Lung (tissue), 11 donors: ENCODE measurements at regions not wholly inside any gene's neighbourhood (a gene's known extent, or its start where the extent isn't known, plus 50 kb on each side); places are given as distances from the start of the nearest gene placed in this dataset.

Experiments
- ATAC-seq: fragments of 200-7000 bp; cut with Tn5 transposase; one replicate; pipeline ENCODE4 v1.9.1; 2020; ENCODE audit warnings: moderate number of reproducible peaks; ENCODE audit not compliant: insufficient read depth, low FRiP score
- DNase-seq, 3 donors: peaks; one replicate each; pipeline ENCODE4 v3.0.0-alpha.2; 2013 to 2017
- H3K27ac ChIP-seq, 2 donors: one replicate each; pipeline ENCODE4 v1.5.1; 2013; ENCODE audit warnings: mild to moderate bottlenecking in 2 of 2, moderate library complexity in 2 of 2, control low read depth in 1 of 2, inconsistent platforms in 1 of 2, low read depth in 1 of 2, low read length in 1 of 2
- H3K27me3 ChIP-seq, 3 donors: one replicate each; pipeline ENCODE4 v1.5.1; 2013; ENCODE audit warnings: low read length in 2 of 3; ENCODE audit not compliant: control insufficient read depth in 3 of 3, insufficient read depth in 3 of 3
- H3K36me3 ChIP-seq, 4 donors: one replicate each; pipeline ENCODE4 v1.5.1; 2013; ENCODE audit warnings: low read length in 4 of 4, mild to moderate bottlenecking in 1 of 4, moderate library complexity in 1 of 4; ENCODE audit not compliant: control insufficient read depth in 4 of 4, insufficient read depth in 4 of 4
- H3K4me1 ChIP-seq, 5 donors: one replicate each; pipeline ENCODE4 v1.5.1; 2013; ENCODE audit warnings: low read length in 5 of 5, mild to moderate bottlenecking in 2 of 5, moderate library complexity in 1 of 5; ENCODE audit not compliant: control insufficient read depth in 5 of 5, insufficient read depth in 5 of 5
- H3K4me3 ChIP-seq: one replicate; pipeline ENCODE4 v1.5.1; 2013; ENCODE audit warnings: mild to moderate bottlenecking, control low read depth, moderate library complexity
- H3K9ac ChIP-seq, 2 donors: one replicate each; pipeline ENCODE4 v1.5.1; 2013; ENCODE audit warnings: low read length in 2 of 2, control low read depth in 1 of 2; ENCODE audit not compliant: insufficient read depth in 1 of 2
- H3K9me3 ChIP-seq, 4 donors: one replicate each; pipeline ENCODE4 v1.5.1; 2013; ENCODE audit warnings: low read length in 3 of 4, mild to moderate bottlenecking in 1 of 4, moderate library complexity in 1 of 4; ENCODE audit not compliant: control insufficient read depth in 4 of 4, insufficient read depth in 3 of 4
- WGBS, 2 donors: extraction: QIAGEN DNeasy Blood & Tissue Kit; methylation state at CpG; one replicate each; pipeline ENCODE4 v1.1.7; 2013; 5-methylcytosine and 5-hydroxymethylcytosine counted together
- TF ChIP-seq, protein P1 (sequence below): IDR thresholded peaks from 2 replicates; pipeline ENCODE4 v1.5.1; 2012; ENCODE audit warnings: mild to moderate bottlenecking; ENCODE audit errors: control extremely low read depth, extremely low read depth
- donor health status: control.
- donor health status: control.
- donor health status: Bipolar disorder and iron deficiency.
- donor health status: healthy.
- donor health status: DM: yes; HTN: yes; CAD: no.

DNA sequence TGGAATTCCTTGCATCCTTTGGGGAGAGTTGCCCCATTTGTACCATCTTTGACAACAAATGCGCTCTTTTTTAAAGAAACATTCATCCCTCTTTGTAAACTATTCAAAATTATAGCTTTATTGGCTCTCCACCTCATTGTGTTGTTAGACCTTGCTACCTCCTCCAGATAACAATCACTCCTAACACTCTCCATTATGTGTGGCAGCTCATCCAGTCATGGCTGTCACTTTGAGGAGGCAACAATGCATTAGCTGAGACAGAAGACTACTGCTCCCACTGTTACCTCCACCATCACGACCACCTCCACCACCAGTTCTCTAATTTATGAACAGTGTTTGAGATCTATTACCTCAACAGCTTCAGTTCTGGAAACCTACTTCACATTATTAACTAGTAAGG is 339.1 kb downstream of the FRK start:
- WGBS, 2 donors = 72 to 83% methylated on average over 2 of the region's 2 CpGs
- H3K9ac ChIP-seq = no peak overlapping the region
- DNase-seq (no peak), ATAC-seq (no peak)
- no peaks in the 10 kb centered on the region for H3K27me3 ChIP-seq
- H3K4me1 ChIP-seq = no peaks in the 10 kb centered on the region
- no peaks in the 10 kb centered on the region for H3K9me3 ChIP-seq
- no peak overlapping the region for H3K4me3 ChIP-seq
- no peak overlapping the region for H3K27ac ChIP-seq
- TF ChIP-seq, protein P1, sequence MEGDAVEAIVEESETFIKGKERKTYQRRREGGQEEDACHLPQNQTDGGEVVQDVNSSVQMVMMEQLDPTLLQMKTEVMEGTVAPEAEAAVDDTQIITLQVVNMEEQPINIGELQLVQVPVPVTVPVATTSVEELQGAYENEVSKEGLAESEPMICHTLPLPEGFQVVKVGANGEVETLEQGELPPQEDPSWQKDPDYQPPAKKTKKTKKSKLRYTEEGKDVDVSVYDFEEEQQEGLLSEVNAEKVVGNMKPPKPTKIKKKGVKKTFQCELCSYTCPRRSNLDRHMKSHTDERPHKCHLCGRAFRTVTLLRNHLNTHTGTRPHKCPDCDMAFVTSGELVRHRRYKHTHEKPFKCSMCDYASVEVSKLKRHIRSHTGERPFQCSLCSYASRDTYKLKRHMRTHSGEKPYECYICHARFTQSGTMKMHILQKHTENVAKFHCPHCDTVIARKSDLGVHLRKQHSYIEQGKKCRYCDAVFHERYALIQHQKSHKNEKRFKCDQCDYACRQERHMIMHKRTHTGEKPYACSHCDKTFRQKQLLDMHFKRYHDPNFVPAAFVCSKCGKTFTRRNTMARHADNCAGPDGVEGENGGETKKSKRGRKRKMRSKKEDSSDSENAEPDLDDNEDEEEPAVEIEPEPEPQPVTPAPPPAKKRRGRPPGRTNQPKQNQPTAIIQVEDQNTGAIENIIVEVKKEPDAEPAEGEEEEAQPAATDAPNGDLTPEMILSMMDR = no peak
- no peaks in the 10 kb centered on the region for H3K36me3 ChIP-seq

GRCh38 chr6:115720900-115721299 is 339.8 kb downstream of the FRK start:
- no peaks in the 10 kb centered on the region for H3K9me3 ChIP-seq
- no peaks in the 10 kb centered on the region for H3K27me3 ChIP-seq
- no peak overlapping the region for H3K9ac ChIP-seq
- no peak overlapping the region for H3K27ac ChIP-seq
- no peaks in the 10 kb centered on the region for H3K36me3 ChIP-seq
- no peaks in the 10 kb centered on the region for H3K4me1 ChIP-seq
- TF ChIP-seq, protein P1 = no peak
- DNase-seq = no peak
- ATAC-seq = no peak
- 93 to 100% methylated on average over 1 of the region's 1 CpG for WGBS, 2 donors
- H3K4me3 ChIP-seq = no peak overlapping the region

DNA sequence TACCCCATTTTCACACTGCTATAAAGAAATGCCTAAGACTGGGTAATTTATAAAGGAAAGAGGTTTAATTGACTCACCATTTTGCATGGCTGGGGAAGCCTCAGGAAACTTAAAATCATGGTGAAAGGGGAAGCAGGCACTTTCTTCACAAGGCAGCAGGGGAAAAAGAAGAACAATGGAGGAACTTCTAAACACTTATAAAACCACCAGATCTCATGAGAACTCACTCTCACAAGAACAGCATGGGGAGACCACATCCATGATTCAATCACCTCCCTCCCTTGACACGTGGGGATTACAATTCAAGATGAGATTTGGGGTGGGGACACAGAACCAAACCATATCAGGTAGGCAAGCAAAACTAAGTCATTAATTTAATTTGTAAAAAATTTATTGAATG is 343.2 kb downstream of the FRK start:
- Histone ChIP-seq H3K9me3 (no peaks in the 10 kb centered on the region), H3K9ac (no peak overlapping the region), H3K27me3 (no peaks in the 10 kb centered on the region), H3K4me3 (no peak overlapping the region), H3K27ac (no peak overlapping the region), H3K36me3 (no peaks in the 10 kb centered on the region), H3K4me1 (no peaks in the 10 kb centered on the region)
- ATAC-seq (no peak), DNase-seq (no peak)
- TF ChIP-seq, protein P1 = no peak
- 36 to 49% methylated on average over 1 of the region's 1 CpG for WGBS, 2 donors

DNA sequence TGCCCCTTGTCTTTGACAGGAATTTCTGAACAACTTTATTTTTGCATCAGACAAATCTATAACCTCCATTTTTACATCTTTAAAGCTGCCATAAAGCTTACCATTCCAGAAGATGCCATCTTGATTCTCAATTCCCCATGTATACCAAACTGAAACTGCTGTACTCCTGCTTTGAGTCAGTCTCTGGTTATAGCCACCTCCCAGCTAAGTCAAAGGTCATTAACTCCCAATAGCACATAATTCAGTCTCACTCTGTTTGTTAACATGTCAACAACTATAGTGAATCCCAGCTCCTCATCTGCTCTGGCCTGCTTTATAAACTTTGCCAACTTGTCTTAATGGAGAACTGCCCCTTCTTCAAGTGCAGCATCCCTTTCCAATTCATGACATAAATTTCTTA is 343.6 kb downstream of the FRK start:
- no peak overlapping the region for H3K4me3 ChIP-seq
- H3K27me3 ChIP-seq = no peaks in the 10 kb centered on the region
- no peaks in the 10 kb centered on the region for H3K4me1 ChIP-seq
- no peak for ATAC-seq
- TF ChIP-seq, protein P1 = no peak
- no peak overlapping the region for H3K27ac ChIP-seq
- no peaks in the 10 kb centered on the region for H3K9me3 ChIP-seq
- H3K9ac ChIP-seq = no peak overlapping the region
- DNase-seq = no peak
- no peaks in the 10 kb centered on the region for H3K36me3 ChIP-seq
